ENCODE measurements at regions not wholly inside any gene's neighbourhood (a gene's known extent, or its start where the extent isn't known, plus 50 kb on each side); places are given as distances from the start of the nearest gene placed in this dataset.
"Not testable (repeated sequence)": the region's sequence is repeated elsewhere in the genome, so short reads cannot be mapped to it uniquely, and the experiment has no call there.

DNA sequence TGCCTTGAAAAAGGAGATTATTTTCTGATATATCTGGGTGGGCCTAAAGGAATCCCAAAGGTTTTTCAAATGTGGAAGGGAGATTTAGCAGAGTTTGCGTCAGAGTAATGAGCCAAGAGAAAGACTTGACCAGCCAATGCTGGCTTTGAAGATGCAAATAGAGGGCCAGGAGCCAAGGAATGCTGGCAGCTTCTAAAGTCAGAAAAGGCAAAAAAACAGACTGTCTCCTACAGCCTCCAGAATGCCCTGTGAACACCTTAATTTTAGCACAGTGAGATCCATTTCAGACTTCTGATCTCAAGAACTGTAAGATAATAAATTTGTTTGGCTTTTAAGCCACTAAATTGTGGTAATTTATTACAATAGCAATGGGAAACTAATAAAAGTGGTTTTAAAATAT, 122.6 kb upstream of the FREM1 start:
- no peak for DNase-seq

DNA sequence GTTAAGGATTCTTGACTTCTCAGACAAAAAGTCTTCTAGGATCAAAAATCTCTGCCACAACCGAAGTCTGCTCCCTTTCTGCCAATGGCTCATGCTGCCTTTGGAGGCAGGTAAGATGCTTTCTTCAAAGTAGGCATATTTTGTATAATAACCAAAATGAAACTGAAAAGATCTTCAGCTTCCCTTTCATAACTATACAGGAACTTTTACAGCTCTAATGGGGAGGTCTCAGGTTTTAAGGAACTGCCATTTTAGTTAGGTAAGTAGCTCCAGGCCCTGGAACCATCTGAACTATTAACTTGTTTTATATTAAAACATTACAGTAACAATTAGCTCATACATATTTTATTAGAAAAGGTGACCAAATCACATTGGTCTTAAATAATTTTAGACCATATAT, 110.9 kb upstream of the FREM1 start:
- DNase-seq = no peak

DNA sequence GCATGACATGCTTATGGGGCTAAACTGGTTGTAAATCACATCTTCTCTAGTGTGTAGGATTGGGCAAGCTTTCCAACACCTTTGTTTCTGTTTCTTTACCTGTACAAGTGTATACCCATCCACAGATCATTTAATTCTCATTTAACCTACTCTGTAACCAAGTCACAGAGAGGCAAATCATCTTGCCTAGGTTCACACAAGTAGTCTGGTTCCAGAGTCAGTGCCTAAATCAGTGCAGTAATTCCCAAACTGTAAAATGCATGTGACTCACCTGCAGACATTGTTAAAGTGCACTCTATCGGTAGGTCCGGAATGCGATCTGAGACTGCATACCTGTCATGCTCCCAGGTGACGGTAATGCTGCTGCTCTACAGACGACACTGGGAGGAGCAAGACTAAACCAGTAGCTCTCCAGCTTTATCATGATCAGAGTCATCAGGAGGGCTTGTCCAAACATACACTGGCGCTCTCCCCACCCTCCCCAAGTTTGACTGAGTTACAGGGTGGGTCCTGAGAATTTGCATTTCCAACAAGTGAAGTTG, 107.9 kb upstream of the FREM1 start:
- DNase-seq = no peak

DNA sequence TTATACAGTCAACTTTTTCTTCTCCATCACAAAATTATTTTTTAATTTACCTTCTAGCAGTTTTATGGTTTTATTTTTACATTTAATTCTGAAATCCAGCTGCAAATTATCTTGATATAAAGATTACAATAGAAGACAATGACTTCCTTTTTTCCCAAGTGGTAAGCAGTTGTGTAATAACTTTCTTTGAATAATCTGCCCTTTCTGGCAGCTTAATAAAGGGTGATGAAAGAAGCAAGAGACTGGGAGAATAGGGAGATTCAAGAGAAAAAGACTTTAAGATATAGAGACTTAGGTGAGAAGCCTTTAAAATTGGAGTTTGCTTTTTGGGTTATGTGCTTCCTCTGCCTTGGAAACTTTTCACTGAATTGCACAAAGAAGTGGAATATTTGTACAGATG, 100.4 kb upstream of the FREM1 start:
- no peak for DNase-seq

DNA sequence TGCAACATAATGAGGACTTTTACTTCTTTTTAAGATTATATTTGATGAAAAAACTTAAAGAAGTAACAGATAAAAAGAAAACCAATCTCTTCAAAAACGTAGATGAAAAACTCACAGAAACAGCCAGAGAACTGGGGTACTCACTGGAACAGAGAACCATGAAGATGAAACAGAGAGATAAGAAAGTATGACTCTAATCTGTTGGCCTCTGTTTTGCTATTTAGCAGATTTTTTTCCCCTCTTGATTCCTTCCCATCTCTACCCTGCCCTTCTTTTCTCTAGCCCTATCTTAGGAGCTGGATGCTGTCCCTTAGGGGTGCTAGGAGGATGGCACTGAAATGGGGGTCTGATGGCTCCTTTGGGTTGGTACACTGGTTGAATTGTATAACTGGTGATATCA, 97.5 kb upstream of the FREM1 start:
- DNase-seq = no peak

DNA sequence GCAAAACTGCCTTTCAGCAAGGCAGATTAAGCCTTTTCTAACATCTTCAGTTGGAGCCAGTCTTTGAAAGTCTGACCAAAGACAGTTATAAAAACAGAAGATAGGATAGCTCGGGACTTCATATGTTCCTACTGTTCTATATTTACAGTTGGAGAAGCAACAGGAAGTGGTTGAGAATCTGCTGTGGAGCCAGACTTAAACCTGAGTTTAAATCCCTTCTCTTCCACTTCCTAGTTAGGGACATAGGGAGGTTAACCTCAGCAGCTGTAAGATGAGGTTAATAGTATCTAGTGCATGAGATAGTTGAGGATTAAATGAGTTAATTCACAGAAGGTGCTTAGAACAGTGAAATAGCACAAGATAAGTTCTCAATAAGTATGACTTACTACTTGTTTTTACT, 84.5 kb upstream of the FREM1 start:
- no peak for DNase-seq

DNA sequence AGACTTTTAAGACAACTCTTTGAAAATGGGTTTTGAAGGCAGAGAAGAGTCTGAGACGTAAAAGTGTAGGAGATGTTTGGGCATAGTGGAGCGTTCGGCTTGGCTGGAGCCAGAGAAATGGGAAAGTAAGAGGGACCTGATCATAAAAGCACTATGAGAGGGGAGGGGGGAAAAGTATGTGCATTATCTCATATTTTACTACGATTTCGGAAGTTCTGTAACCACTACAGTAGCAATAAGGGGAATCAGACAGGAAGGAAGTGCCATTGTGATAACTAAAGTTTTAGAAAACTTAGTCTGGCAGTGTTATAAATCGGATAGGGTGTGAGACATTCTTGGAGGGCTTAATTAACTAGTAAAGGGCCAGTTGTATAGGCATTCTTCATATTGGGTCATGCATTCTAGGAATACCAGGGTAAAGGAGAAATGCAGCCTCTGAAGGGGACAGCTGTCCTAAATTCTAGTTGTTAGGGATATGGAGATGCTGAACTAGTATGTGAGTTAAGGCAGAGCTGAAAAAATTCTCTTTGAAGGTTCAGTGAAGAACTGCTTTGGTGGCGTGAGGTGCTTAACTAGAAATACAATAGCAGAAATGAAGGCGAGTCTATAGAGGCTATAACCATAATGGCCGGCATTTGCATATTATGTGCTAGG, 83.8 kb upstream of the FREM1 start:
- no peak for DNase-seq

DNA sequence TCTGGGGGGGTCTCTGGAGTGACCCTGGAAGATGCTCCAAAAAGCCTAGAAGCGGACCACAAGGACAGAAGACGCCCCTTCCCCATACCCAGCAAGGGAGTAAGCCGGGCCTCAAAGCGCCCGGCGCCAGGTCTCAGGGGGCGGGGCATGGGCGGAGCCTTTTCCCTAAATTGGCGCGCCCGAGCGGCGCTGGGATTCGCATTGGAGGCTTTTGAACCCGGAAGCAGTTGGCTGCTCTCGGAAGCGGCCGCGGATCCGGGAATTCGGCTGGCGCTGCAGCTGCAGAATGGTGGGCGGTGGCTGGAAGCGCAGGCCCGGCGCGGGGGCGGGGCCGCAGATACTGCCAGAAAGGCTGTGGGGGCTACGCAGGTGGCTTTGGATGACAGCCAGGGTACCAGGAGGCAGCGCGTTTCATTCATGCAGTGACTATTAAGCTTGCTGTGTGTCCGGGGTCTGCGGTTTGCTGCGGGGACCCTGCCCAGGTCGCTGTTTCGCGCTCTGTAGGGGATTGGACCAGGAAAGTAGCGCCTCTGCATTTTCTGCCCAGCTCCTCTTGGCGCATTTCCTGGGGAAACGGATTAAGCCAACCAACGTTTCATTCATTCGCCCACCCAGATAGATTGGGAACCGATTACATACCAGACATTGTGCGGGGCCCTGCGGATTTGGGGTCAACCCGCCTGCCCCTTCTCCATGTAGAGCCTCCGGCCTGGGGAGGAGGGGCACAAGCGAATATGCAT, 83.0 kb upstream of the FREM1 start:
- peak; percentile 76 for DNase-seq

DNA sequence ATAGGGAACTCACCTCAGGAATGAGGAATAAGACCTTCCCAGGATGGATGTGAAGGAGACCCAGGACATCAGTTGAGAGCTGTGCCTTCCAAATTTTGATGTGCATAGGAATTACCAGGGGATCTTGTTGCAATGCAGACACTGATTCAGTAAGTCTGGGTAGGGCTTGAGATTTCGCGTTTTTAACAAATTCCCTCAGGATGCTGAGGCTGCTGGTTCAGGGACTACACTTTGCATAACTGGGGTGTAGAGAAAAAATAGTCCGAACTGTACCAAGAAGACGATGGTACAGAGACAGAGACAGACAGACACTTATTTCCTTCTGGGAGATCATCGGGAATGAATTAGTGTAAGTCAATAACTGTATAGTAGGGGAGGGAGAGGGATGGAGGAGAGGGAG, 82.3 kb upstream of the FREM1 start:
- DNase-seq = no peak

DNA sequence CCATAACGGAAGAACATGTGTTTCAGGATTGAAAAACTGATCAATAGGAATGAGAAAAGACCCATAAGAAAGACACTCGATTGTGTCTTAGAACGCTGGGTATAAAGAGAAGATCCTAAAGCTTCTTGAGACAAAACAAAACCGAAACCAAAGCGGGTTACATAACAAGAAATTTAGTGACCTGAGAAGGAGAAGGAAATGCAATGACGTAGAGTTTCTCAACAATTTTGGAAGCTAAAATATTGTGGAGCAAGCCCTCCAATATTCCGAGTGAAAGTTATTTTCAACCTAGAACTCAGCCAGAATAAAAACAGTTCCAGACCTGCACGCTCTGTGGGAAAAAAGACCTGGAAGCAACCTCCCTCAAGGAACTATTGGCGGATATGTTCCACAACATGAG, 81.9 kb upstream of the FREM1 start:
- DNase-seq = no peak

DNA sequence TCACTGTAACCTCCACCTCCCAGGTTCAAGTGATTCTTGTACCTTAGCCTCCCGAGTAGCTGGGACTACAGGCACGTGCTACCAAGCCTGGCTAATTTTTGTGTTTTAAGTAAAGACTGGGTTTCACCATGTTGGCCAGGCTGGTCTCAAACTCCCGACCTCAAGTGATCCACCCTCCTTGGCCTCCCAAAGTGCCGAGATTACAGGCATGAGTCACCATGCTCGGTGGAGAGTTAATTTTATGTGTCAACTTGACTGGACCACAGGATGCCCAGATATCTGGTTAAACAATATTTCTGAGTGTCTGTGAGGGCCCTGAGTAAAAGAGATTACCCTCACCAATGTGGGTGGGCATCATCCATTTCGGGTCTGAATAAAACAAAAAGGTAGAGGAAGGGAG, 80.4 kb upstream of the FREM1 start:
- not testable (repeated sequence) for DNase-seq

DNA sequence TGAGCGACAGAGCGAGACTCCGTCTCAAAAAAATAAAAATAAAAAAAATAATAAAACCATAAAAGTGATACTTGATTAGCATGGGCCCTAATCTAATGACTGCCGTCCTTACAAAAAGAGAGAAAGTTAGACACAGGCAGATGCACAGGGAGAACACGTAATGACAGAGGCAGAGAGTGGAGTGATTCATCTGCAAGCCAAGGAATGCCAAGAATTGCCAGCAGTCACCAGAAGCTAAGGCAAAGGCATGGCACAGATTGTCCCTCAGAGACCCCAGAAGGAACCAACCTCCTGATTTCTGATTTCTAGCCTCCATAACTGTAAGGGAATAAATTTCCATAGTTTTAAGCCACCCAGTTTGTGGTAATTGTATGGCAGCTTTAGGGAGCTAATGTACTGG, 79.6 kb upstream of the FREM1 start:
- DNase-seq = no peak

DNA sequence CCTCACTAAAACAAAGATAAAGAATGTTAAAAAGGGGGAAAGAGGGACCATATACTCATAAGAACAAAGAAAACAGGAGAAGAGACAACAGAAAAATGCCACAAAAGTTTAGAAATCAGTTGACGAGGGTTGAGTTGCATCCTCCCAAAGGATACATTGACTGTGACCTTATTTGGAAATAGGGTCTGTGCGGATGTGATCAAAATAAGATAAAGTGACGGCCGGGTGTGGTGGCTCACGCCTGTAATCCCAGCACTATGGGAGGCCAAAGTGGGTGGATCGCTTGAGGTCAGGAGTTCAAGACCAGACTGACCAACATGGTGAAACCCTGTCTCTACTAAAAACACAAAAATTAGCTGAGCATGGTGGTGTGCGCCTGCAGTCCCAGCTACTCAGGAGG, 79.1 kb upstream of the FREM1 start:
- DNase-seq = not testable (repeated sequence)

DNA sequence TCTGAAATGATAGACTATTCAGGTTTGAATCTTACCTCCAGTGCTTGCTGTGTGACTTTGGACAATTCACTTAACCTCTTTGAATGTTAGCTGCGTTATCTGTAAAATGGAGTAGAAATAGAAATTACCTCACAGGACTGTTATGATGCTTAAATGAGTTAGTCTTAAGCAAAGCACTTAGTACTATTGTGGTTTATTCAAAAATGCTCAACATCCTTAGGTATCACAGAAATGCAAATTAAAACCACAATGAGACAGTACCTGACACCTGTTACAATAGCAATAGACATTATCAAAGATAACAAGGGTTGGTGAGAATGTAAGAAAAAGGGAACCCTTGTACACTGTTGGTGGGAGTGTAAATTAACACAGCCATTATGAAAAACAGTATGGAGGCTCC, 77.6 kb upstream of the FREM1 start:
- DNase-seq = no peak

DNA sequence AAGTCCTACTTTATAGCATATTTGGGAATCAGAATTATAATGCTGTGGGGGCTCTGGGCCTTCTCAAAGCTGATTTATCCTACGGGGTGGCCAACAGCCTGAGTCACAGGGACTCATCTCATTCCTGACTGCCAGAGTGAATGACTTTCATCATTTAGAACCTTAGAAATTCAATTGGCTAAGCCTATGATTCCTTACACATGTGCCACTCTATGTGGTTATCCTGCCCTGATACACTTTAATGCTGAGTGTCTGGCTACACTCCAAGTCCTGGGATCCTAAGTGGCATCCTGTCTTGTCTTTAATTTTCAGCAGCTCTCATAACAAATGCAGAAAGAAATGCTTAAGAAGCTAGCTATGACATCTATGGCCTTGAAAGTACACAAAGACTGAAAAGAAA, 75.2 kb upstream of the FREM1 start:
- DNase-seq = no peak

DNA sequence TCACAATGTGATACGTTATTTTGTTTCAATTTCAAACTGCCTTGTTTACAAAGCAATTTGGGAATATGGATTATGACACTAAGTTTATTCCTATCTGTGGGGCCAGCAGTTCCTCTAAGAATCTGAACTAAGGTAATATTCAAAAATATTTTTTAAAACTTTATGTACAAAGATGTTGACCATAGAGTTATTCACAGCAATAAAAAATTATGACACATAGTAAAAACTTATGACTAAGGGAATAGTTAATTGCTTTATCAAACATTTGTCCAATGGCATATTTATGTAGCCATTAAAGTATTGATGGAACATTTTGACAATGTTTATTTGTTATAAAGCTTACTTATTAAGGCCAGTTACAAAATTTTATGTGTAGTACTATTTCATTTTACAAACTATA, 73.4 kb upstream of the FREM1 start:
- DNase-seq = no peak

DNA sequence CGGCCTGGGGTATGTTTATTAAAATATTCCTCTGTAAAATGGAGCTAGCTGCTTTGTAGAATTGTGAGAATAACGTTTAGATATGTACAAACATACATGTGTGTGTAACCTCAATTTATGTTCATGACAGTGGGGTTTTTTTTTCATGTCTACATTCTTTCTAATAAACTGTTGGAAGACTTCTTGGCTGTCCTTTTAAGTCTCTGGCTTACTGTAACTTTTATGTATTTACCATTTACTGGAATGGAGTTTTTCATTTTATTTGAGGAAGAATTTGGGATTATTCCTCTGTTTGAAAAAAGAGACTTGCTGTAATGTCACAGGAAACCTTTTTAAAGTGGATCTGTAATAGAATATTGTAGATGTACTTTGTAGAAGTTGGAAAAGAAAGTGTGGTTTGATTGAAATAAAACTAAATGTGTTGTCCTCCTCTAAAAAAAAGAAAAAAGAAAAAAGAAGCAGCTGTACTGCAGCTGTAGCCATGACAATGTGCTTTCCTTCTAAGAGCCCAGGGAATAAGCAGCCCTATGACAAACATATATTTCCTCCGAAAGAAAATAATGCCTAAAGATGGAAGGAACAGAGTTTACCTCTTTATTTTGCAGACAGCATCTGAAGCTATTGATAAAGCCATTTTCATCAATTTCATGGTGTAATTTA, 71.2 kb upstream of the FREM1 start:
- no peak for DNase-seq

DNA sequence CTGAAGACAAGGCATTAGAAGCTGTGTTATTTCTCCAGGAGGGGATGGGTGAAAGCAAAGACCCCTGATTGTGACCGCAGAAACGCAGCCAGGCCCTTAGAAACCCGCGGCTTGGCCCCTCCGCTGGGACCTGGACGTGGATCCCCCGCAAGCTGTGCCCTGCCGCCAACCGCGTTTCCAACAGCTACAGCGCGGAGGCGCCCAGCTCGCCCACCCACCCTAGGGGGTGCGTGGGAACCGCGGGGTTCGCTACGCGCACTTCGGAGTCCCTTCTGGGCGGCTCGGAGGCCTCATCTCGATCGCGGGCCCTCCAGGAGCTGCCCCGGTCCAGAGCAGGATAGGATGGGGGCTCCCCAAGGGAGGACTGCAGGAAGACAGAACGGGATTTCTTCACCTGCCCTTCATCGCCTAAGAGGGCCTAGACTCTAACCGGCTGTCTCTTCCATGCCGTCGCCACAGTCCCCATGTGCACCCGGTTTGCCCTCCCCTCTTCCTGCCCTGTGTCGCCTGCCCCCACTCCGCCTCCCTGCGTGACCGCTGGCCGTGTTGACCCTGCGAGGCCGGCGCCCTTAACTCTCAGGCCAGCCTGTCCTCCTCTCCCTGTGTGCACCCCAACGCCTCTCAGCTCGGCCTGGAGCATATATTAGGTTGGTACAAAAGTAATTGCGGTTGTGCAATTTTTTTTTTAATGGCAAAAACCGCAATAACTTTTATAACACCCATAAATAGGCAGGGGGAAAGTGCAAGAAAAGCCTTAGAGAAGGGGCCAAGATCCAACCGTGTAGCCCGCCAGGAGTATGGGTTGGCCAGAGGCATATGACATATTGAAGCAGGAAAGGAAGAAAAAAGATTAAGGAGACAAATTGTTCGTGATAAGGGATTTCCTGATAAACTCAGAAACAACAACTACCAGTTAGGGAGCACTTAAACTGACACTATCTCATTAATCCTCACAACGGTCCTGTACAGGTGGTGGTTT, 68.1 kb upstream of the FREM1 start:
- DNase-seq = no peak

DNA sequence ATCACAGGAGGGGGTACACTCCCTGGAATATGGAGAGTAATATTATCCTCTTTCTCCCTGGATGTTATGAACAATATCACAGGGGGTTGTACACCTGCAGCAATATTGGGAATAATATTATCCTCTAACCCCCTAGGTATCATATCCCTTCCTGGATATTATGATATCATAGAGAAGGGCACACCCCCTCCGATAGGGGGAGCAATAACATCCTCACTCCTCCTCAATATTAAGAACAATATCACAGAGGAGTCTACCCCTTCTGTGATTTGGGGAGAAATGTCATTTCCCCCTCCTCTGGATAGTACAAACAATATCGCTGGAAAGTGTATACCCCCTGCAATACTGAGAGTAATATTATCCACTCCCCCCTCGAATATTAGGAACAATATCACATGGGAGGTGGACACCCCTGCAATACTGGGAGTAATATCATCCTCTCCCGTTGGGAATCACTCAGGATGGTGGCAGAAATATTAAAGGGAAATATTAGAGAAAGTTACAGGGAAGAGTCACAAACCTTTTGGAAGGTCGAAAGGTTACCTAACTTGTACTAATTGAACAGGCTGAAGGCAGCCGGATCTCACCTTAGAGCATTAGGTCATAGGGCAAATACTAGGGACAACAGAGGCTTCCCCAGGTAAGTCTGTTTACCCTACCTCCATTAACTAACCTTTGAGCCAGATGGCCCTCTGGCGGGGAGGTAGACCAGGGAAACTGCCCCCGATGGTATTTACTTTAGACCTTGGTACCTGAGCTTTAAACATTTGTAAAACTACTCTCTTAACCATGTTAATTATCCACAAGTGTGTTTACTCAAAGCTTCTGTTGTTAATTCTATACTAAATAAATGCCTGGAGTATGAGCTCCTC, 57.5 kb upstream of the FREM1 start:
- DNase-seq = no peak

DNA sequence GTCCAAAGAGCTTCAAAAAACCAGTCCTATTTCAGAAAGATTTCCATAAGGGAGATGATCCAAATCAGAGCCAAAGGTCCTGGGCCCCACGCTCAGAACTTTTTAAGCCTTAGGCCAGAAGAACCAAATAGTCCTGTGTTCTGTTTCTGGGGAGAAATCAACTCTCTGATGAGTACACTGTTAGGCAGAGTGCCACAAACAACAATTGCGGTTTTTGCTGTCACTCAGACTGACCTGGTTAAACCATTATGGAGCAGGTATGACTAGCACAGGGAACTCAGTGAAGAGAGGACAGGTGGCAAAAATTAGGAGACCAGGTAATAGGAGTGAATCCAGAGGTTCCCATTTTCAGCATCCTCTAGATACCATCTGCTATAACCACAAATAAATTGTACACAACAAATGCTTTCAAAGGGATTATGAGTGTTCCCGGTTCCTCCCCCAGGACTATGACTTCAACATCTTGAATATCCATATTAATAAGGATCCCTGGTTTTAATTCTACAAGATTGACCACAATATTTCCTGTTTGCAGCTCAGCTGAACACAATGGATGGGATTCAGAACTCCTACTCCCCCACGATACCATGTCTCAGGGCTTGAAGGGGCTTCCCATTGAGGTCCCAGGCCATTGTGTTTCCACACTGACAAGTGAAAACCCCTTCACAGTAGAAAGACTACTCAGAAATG, 52.1 kb upstream of the FREM1 start:
- no peak for DNase-seq

DNA sequence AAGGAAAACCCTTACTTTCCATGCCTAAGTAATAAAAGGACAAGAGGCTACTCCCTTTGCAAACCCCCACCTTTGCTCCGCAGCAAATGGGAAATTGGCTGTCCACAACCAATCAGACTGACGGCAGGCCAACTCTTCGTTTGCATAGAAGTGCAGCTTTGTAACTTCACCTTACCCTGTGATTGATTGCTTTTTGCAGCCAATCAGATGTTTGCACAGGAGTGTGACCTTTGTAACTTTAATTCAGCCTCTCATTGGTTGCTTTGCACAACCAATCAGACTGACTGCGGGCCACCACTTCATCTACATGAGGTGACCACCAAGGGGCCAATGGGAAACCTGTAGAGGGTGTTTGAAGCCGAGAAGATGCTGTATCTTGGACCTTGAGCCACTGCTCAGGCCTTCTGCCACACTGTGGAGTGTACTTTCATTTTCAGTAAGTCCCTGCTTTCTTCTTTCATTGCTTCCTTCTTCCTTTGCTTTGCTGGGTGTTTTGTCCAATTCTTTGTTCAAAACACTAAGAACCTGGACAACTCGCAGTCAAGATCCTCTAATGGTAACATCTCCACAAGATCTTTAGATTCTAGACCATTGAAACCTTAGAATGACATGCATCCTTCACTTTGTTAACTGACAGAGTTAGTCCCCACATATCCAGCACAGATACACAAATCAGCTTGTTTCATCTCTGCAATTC, 51.3 kb upstream of the FREM1 start:
- DNase-seq = no peak
